H1 (cell line): ENCODE measurements at regions not wholly inside any gene's neighbourhood (a gene's known extent, or its start where the extent isn't known, plus 50 kb on each side); places are given as distances from the start of the nearest gene placed in this dataset.

Experiments
- CTCF ChIA-PET: fragments of 300-600 bp; sonication (Branson Sonifier 250); formaldehyde crosslinking; loops from one replicate; lab custom pipeline; 2021; ENCODE audit not compliant: partially characterized antibody; lab: Charles Lee
- POLR2A ChIA-PET: fragments of 300-600 bp; sonication (Branson Sonifier 250); formaldehyde crosslinking; loops from one replicate; lab custom pipeline; 2021; ENCODE audit warnings: inconsistent platforms; ENCODE audit not compliant: partially characterized antibody; lab: Charles Lee
- DNase-seq, 2 experiments: peaks; one replicate each; pipeline versions ENCODE4 v3.0.0 to v3.0.0-alpha.2; 2010 to 2022; ENCODE audit warnings: low spot score in 2 of 2, low read depth in 1 of 2, mixed read lengths in 1 of 2
- FAIRE-seq: peaks from 2 replicates; lab custom pipeline; 2011; peaks lifted over from hg19 to GRCh38; lab: Jason Lieb, UNC
- H2AFZ ChIP-seq: 2 replicates; pipeline ENCODE4 v1.8.1; 2012; ENCODE audit warnings: low read length, inconsistent platforms
- H2AK5ac ChIP-seq: 2 replicates; pipeline ENCODE4 v1.6.1; 2013; ENCODE audit warnings: low read depth, low read length
- H2BK120ac ChIP-seq: replicated peaks from 2 replicates; pipeline ENCODE3; 2013; ENCODE audit warnings: low read depth, low read length, inconsistent platforms
- H2BK12ac ChIP-seq: 2 replicates; pipeline ENCODE4 v1.6.1; 2013; ENCODE audit warnings: low read depth, low read length
- H2BK15ac ChIP-seq: 2 replicates; pipeline ENCODE4 v1.6.1; 2013; ENCODE audit warnings: low read length
- H2BK20ac ChIP-seq: 2 replicates; pipeline ENCODE4 v1.6.1; 2013; ENCODE audit warnings: low read length
- H2BK5ac ChIP-seq: 2 replicates; pipeline ENCODE4 v1.6.1; 2013; ENCODE audit warnings: low read depth, low read length
- H3K14ac ChIP-seq: 2 replicates; pipeline ENCODE4 v1.6.1; 2013; ENCODE audit warnings: inconsistent platforms; ENCODE audit not compliant: insufficient read length
- H3K18ac ChIP-seq: 2 replicates; pipeline ENCODE4 v1.6.1; 2013; ENCODE audit warnings: low read length; ENCODE audit errors: extremely low read depth
- H3K23ac ChIP-seq: 2 replicates; pipeline ENCODE4 v1.6.1; 2013; ENCODE audit warnings: inconsistent platforms; ENCODE audit not compliant: insufficient read length
- H3K23me2 ChIP-seq: 2 replicates; pipeline ENCODE4 v1.6.1; 2013; ENCODE audit warnings: low read depth, low read length
- H3K27ac ChIP-seq: 2 replicates; pipeline ENCODE4 v1.6.1; 2011; ENCODE audit warnings: low read depth, low read length, inconsistent platforms
- H3K27me3 ChIP-seq, 4 experiments: replicated peaks in 1 of 4; 1 replicate in 1 of 4; 2 replicates in 3 of 4; pipeline versions ENCODE4 v1.6.1 to v1.8.1; 2011 to 2013; ENCODE audit warnings: low read length in 3 of 4, mild to moderate bottlenecking in 3 of 4, inconsistent platforms in 2 of 4, mixed read lengths in 2 of 4, moderate library complexity in 1 of 4; ENCODE audit not compliant: control insufficient read depth in 3 of 4, insufficient read depth in 3 of 4; ENCODE audit errors: extremely low read depth in 1 of 4
- H3K36me3 ChIP-seq, 4 experiments: 2 replicates each; pipeline versions ENCODE4 v1.6.1 to v1.8.1; 2011 to 2013; ENCODE audit warnings: mild to moderate bottlenecking in 4 of 4, low read length in 3 of 4, moderate library complexity in 2 of 4, control low read depth in 1 of 4, inconsistent platforms in 1 of 4; ENCODE audit not compliant: insufficient read depth in 4 of 4, control insufficient read depth in 2 of 4
- H3K4ac ChIP-seq: replicated peaks from 2 replicates; pipeline ENCODE3; 2013; ENCODE audit warnings: low read length, low read depth, mixed read lengths, inconsistent platforms; ENCODE audit not compliant: insufficient read length
- H3K4me1 ChIP-seq, 4 experiments: replicated peaks in 1 of 4; 1 replicate in 1 of 4; 2 replicates in 3 of 4; pipeline versions ENCODE4 v1.6.1 to v1.8.1; 2011 to 2013; ENCODE audit warnings: low read length in 3 of 4, inconsistent platforms in 2 of 4, mixed read lengths in 1 of 4; ENCODE audit not compliant: insufficient read depth in 4 of 4, control insufficient read depth in 3 of 4
- H3K4me2 ChIP-seq, 2 experiments: 2 replicates each; pipeline versions ENCODE4 v1.6.1 to v1.8.1; 2011 to 2013; ENCODE audit warnings: low read depth in 2 of 2, low read length in 2 of 2, control low read depth in 1 of 2, inconsistent platforms in 1 of 2, mild to moderate bottlenecking in 1 of 2; ENCODE audit not compliant: insufficient read depth in 1 of 2
- H3K4me3 ChIP-seq, 4 experiments: fragments of 200-600, 300-600 bp in 1 of 4; sonication (generic), shearing (Covaris generic), sonication (Bioruptor Twin) in 1 of 4; 2 replicates each; pipeline versions ENCODE4 v1.5.1 to v1.8.1; 2011 to 2016; ENCODE audit warnings: low read length in 4 of 4, low read depth in 3 of 4, control low read depth in 2 of 4, inconsistent platforms in 2 of 4, mild to moderate bottlenecking in 2 of 4, mixed read lengths in 1 of 4, moderate library complexity in 1 of 4; ENCODE audit not compliant: insufficient read depth in 2 of 4; ENCODE audit errors: extremely low read depth in 1 of 4
- H3K56ac ChIP-seq: replicated peaks from 2 replicates; pipeline ENCODE3; 2013; ENCODE audit warnings: low read depth, mild to moderate bottlenecking, mixed read lengths, low read length, inconsistent platforms; ENCODE audit not compliant: insufficient read length
- H3K79me1 ChIP-seq: 2 replicates; pipeline ENCODE4 v1.6.1; 2013; ENCODE audit warnings: low read depth, low read length, control low read depth
- H3K79me2 ChIP-seq, 2 experiments: 2 replicates each; pipeline versions ENCODE4 v1.6.1 to v1.8.1; 2012 to 2013; ENCODE audit warnings: low read length in 2 of 2, mild to moderate bottlenecking in 2 of 2, inconsistent platforms in 1 of 2; ENCODE audit not compliant: insufficient read depth in 2 of 2, control insufficient read depth in 1 of 2
- H3K9ac ChIP-seq, 4 experiments: replicated peaks in 1 of 4; 1 replicate in 1 of 4; 2 replicates in 3 of 4; pipeline versions ENCODE4 v1.6.1 to v1.8.1; 2011 to 2013; ENCODE audit warnings: low read depth in 3 of 4, low read length in 3 of 4, control low read depth in 2 of 4, mild to moderate bottlenecking in 2 of 4, moderate library complexity in 2 of 4, inconsistent platforms in 1 of 4; ENCODE audit errors: extremely low read depth in 1 of 4
- H3K9me3 ChIP-seq, 2 experiments: 2 replicates each; pipeline versions ENCODE4 v1.6.1 to v1.8.1; 2012 to 2013; ENCODE audit warnings: mild to moderate bottlenecking in 2 of 2, moderate library complexity in 2 of 2, control low read depth in 1 of 2, inconsistent platforms in 1 of 2, low read depth in 1 of 2, low read length in 1 of 2, mixed read lengths in 1 of 2; ENCODE audit not compliant: insufficient read depth in 2 of 2
- H4K20me1 ChIP-seq, 2 experiments: replicated peaks in 1 of 2; 2 replicates each; pipeline versions ENCODE3 to v1.8.1; 2011 to 2013; ENCODE audit warnings: inconsistent platforms in 2 of 2, low read length in 2 of 2, mild to moderate bottlenecking in 1 of 2; ENCODE audit not compliant: insufficient read depth in 2 of 2, control insufficient read depth in 1 of 2
- H4K5ac ChIP-seq: 2 replicates; pipeline ENCODE4 v1.6.1; 2013; ENCODE audit warnings: low read length, low read depth, mixed read lengths, inconsistent platforms; ENCODE audit not compliant: insufficient read length
- H4K8ac ChIP-seq: 2 replicates; pipeline ENCODE4 v1.8.0; 2013; ENCODE audit warnings: mild to moderate bottlenecking, moderate library complexity, low read length, inconsistent platforms; ENCODE audit not compliant: insufficient read depth; ENCODE audit errors: extremely low read depth
- H4K91ac ChIP-seq: replicated peaks from 2 replicates; pipeline ENCODE3; 2013; ENCODE audit warnings: low read length, mixed read lengths, inconsistent platforms; ENCODE audit not compliant: insufficient read length
- CBX8 ChIP-seq: fragments of 300-800, 300-1000 bp; sonication (generic); IDR thresholded peaks from 2 replicates; pipeline ENCODE4 v1.7.1; 2016; ENCODE audit warnings: low read depth, low read length, borderline replicate concordance
- JUND ChIP-seq: IDR thresholded peaks from 2 replicates; pipeline ENCODE4 v1.6.1; 2011; ENCODE audit warnings: mild to moderate bottlenecking, improper control_type of control experiment, low read length
- KDM5A ChIP-seq: fragments of 200-600 bp; IDR thresholded peaks from 2 replicates; pipeline ENCODE4 v1.7.1; 2012; ENCODE audit warnings: mild to moderate bottlenecking, low read length, inconsistent platforms, mixed read lengths
- MAFK ChIP-seq: IDR thresholded peaks from 2 replicates; pipeline ENCODE4 v1.6.1; 2012; ENCODE audit warnings: low read depth, mild to moderate bottlenecking, improper control_type of control experiment, low read length
- SIRT6 ChIP-seq: IDR thresholded peaks from one replicate; pipeline ENCODE4 v1.7.1; 2012; ENCODE audit warnings: low read length, inconsistent platforms
- SUZ12 ChIP-seq: fragments of 200-600 bp; sonication (generic); IDR thresholded peaks from 2 replicates; pipeline ENCODE4 v1.6.1; 2012; ENCODE audit warnings: mild to moderate bottlenecking, inconsistent platforms, low read length, moderate library complexity, mixed read lengths
- YY1 ChIP-seq: IDR thresholded peaks from 2 replicates; pipeline ENCODE4 v1.6.1; 2011; ENCODE audit warnings: low read depth, mild to moderate bottlenecking, low read length
- ZNF274 ChIP-seq: IDR thresholded peaks from 2 replicates; pipeline ENCODE4 v1.7.0; 2012; ENCODE audit warnings: low read length, borderline replicate concordance; ENCODE audit errors: extremely low read depth
- WGBS, 2 experiments: shearing (Covaris generic) in 1 of 2; methylation state at CpG; one replicate each; pipeline versions ENCODE4 v1.1.6 to v1.1.7; 2013 to 2015; ENCODE audit warnings: low lambda C conversion rate in 2 of 2, mixed read lengths in 2 of 2, inconsistent platforms in 1 of 2, low coverage in 1 of 2, missing lambda C conversion rate in 1 of 2; ENCODE audit not compliant: insufficient replicate concordance in 2 of 2, insufficient coverage in 1 of 2, insufficient read length in 1 of 2; ENCODE audit errors: extremely low coverage in 1 of 2, missing lambda C conversion rate in 1 of 2; 5-methylcytosine and 5-hydroxymethylcytosine counted together
- TF ChIP-seq, protein P1 (sequence below): IDR thresholded peaks from 2 replicates; pipeline ENCODE4 v1.6.1; 2012; ENCODE audit warnings: inconsistent platforms
- TF ChIP-seq, protein P2 (sequence below), 3 experiments: IDR thresholded peaks; 1 replicate in 2 of 3; 2 replicates in 1 of 3; pipeline versions ENCODE4 v1.5.1 to v1.6.1; 2011; ENCODE audit warnings: low read length in 3 of 3, mild to moderate bottlenecking in 3 of 3, inconsistent platforms in 2 of 3, low read depth in 1 of 3, moderate library complexity in 1 of 3; ENCODE audit not compliant: insufficient read depth in 1 of 3; ENCODE audit errors: control extremely low read depth in 1 of 3

DNA sequence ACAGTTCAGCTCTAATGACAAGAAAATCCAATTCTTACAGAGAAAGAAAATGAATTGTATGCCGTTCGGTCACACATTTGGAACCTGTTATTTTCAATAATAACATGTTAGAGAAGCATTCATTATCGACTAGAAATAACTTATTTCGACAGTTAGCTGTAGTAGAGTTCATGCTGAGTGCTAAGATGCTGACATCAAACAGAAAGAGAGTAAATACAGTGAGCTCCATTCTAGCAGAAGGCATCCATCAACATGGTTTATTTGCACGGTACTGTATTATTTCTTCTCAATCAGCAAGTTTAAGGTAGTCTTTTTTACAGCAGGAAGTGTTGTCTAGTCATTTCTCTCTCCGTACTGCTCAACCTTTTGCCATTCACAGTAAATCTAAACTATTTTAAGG, 732.1 kb downstream of the STIM2 start:
- Histone ChIP-seq H3K4me3 (no peak overlapping the region), H2BK5ac (no peak overlapping the region), H4K20me1 (no peaks in the 10 kb centered on the region), H3K4ac (no peak overlapping the region), H3K9ac (no peak overlapping the region), H2AK5ac (no peak overlapping the region), H3K56ac (no peak overlapping the region), H3K14ac (no peak overlapping the region), H2BK120ac (no peak overlapping the region), H3K9me3 (no peaks in the 10 kb centered on the region), H3K27me3 (no peaks in the 10 kb centered on the region), H3K18ac (no peak overlapping the region), H3K4me1 (no peaks in the 10 kb centered on the region), H3K23me2 (no peaks in the 10 kb centered on the region), H3K4me2 (no peak overlapping the region), H3K23ac (no peak overlapping the region), H3K79me1 (no peaks in the 10 kb centered on the region), H3K27ac (no peak overlapping the region), H3K36me3 (no peaks in the 10 kb centered on the region)
- 92% methylated on average over 6 of the region's 6 CpGs; no CpG with 5 or more reads in 1 of the 2 experiments for WGBS, 2 experiments
- FAIRE-seq: no peak
- TF ChIP-seq, protein P1, sequence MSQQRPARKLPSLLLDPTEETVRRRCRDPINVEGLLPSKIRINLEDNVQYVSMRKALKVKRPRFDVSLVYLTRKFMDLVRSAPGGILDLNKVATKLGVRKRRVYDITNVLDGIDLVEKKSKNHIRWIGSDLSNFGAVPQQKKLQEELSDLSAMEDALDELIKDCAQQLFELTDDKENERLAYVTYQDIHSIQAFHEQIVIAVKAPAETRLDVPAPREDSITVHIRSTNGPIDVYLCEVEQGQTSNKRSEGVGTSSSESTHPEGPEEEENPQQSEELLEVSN: no peak
- no peak for TF ChIP-seq KDM5A
- no peak for TF ChIP-seq YY1
- no peak for TF ChIP-seq ZNF274
- TF ChIP-seq MAFK: no peak
- TF ChIP-seq JUND: no peak
- TF ChIP-seq, protein P2, sequence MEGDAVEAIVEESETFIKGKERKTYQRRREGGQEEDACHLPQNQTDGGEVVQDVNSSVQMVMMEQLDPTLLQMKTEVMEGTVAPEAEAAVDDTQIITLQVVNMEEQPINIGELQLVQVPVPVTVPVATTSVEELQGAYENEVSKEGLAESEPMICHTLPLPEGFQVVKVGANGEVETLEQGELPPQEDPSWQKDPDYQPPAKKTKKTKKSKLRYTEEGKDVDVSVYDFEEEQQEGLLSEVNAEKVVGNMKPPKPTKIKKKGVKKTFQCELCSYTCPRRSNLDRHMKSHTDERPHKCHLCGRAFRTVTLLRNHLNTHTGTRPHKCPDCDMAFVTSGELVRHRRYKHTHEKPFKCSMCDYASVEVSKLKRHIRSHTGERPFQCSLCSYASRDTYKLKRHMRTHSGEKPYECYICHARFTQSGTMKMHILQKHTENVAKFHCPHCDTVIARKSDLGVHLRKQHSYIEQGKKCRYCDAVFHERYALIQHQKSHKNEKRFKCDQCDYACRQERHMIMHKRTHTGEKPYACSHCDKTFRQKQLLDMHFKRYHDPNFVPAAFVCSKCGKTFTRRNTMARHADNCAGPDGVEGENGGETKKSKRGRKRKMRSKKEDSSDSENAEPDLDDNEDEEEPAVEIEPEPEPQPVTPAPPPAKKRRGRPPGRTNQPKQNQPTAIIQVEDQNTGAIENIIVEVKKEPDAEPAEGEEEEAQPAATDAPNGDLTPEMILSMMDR (IDR thresholded peaks at IDR 0.05; ENCODE audit: control extremely low read depth in 1 of 3, insufficient read depth in 1 of 3, low read depth in 1 of 3, low read length in 3 of 3): no peak
- TF ChIP-seq CBX8: no peak
- no peak for TF ChIP-seq SUZ12
- no peak for TF ChIP-seq SIRT6
- TF ChIP-seq, all 59 proteins: peak for 0
- POLR2A ChIA-PET: no interaction called here
- no peak overlapping the region for H2BK12ac ChIP-seq
- no peak overlapping the region for H2BK15ac ChIP-seq
- no peak overlapping the region for H4K91ac ChIP-seq
- H3K79me2 ChIP-seq: no peaks in the 10 kb centered on the region
- 0 out of 2 replicates have a peak overlapping the region, but pooled peaks have one; percentile 19 for H2AFZ ChIP-seq
- H4K8ac ChIP-seq: no peak overlapping the region
- no peak for DNase-seq
- CTCF ChIA-PET: no interaction called here
- H4K5ac ChIP-seq: no peak overlapping the region
- H2BK20ac ChIP-seq: no peak overlapping the region
